Esophagus muscularis mucosa (tissue), 4 donors: ENCODE measurements at regions not wholly inside any gene's neighbourhood (a gene's known extent, or its start where the extent isn't known, plus 50 kb on each side); places are given as distances from the start of the nearest gene placed in this dataset.

Experiments
- DNase-seq: peaks from one replicate; pipeline ENCODE4 v3.0.0-alpha.2; 2017; ENCODE audit errors: extremely low spot score
- H3K27ac ChIP-seq, 4 donors: fragments of 200-600 bp; sonication (generic); replicated peaks in 1 of 4; 1 replicate in 3 of 4; 2 replicates in 1 of 4; pipeline ENCODE4 v1.5.1; 2016 to 2019; ENCODE audit warnings: mild to moderate bottlenecking in 1 of 4
- H3K27me3 ChIP-seq, 4 donors: fragments of 200-600 bp; sonication (generic); one replicate each; pipeline versions ENCODE4 v1.5.1 to v1.6.0; 2016 to 2019
- H3K36me3 ChIP-seq, 4 donors: fragments of 200-600 bp; sonication (generic); one replicate each; pipeline ENCODE4 v1.5.1; 2016 to 2019
- H3K4me1 ChIP-seq, 4 donors: fragments of 200-600 bp; sonication (generic); one replicate each; pipeline ENCODE4 v1.5.1; 2016 to 2019
- H3K4me3 ChIP-seq, 4 donors: fragments of 200-600 bp; sonication (generic); 1 replicate in 2 of 4; 2 replicates in 2 of 4; pipeline ENCODE4 v1.5.1; 2016 to 2019; ENCODE audit warnings: mild to moderate bottlenecking in 4 of 4, moderate library complexity in 1 of 4
- H3K9me3 ChIP-seq, 4 donors: fragments of 200-600 bp; sonication (generic); 1 replicate in 3 of 4; 2 replicates in 1 of 4; pipeline ENCODE4 v1.5.1; 2016 to 2019
- CTCF ChIP-seq, 3 experiments: fragments of 200-600 bp in 2 of 3; fragments of 450-650 bp in 1 of 3; sonication (generic) in 2 of 3; IDR thresholded peaks; one replicate each; pipeline ENCODE4 v1.5.1; 2017 to 2019; ENCODE audit warnings: antibody characterized with exemption in 3 of 3, mild to moderate bottlenecking in 2 of 3, moderate library complexity in 1 of 3
- EP300 ChIP-seq: sonication (generic); formaldehyde crosslinking; IDR thresholded peaks from one replicate; pipeline ENCODE4 v1.6.1; 2017; ENCODE audit warnings: antibody characterized with exemption
- POLR2A ChIP-seq: fragments of 450-650 bp; IDR thresholded peaks from one replicate; pipeline ENCODE4 v1.6.1; 2017; ENCODE audit warnings: antibody characterized with exemption, moderate library complexity, mild to moderate bottlenecking, low read depth
- POLR2AphosphoS5 ChIP-seq, 2 donors: sonication (generic); formaldehyde crosslinking; IDR thresholded peaks; one replicate each; pipeline ENCODE4 v1.6.1; 2017; ENCODE audit warnings: antibody characterized with exemption in 2 of 2
- WGBS: methylation state at CpG from one replicate; pipeline ENCODE4 v1.1.5; 2018; 5-methylcytosine and 5-hydroxymethylcytosine counted together
- intact Hi-C: fragments of 100-400 bp; cut with DNase I; formaldehyde crosslinking; loops from one replicate; pipeline ENCODE4 v1.15.1; 2023

GRCh38 chr6:111993342-111993741 lies 60.6 kb upstream of the CCN6 start:
- no peak for DNase-seq
- Histone ChIP-seq H3K36me3 (no peaks in the 10 kb centered on the region), H3K4me3 (no peak overlapping the region), H3K27ac (no peak overlapping the region), H3K4me1 (peaks cover 0 to 12% (median 6%) of the 10 kb centered on the region in 4 donors), H3K27me3 (no peaks in the 10 kb centered on the region), H3K9me3 (no peaks in the 10 kb centered on the region)
- TF ChIP-seq POLR2AphosphoS5 (IDR thresholded peaks at IDR 0.05) = no peak
- TF ChIP-seq CTCF (IDR thresholded peaks at IDR 0.05) = no peak
- TF ChIP-seq EP300 = no peak
- TF ChIP-seq POLR2A = no peak
- 58% methylated on average over 6 of the region's 6 CpGs for WGBS
- intact Hi-C loops = no loop called here

GRCh38 chr6:111994791-111995190 lies 59.1 kb upstream of the CCN6 start:
- no peaks in the 10 kb centered on the region for H3K9me3 ChIP-seq
- 91% methylated on average over 6 of the region's 6 CpGs for WGBS

GRCh38 chr6:111995404-111995803 lies 58.5 kb upstream of the CCN6 start:
- no peaks in the 10 kb centered on the region for H3K9me3 ChIP-seq
- H3K4me1 ChIP-seq = peaks cover 0 to 12% (median 6%) of the 10 kb centered on the region in 4 donors
- intact Hi-C loops = loop anchor here (5.0 kb wide), 1 partner anchor 123 kb away; the partner anchor contains the start of gene FYN
- no peak overlapping the region for H3K27ac ChIP-seq
- no CpG with 5 or more reads among the region's 2 CpGs for WGBS
- TF ChIP-seq POLR2AphosphoS5 (IDR thresholded peaks at IDR 0.05) (no peak), EP300 (no peak), POLR2A (no peak), CTCF (IDR thresholded peaks at IDR 0.05) (no peak)
- no peaks in the 10 kb centered on the region for H3K36me3 ChIP-seq
- no peak overlapping the region for H3K4me3 ChIP-seq
- DNase-seq = no peak
- H3K27me3 ChIP-seq = no peaks in the 10 kb centered on the region

More at GRCh38 chr6:111994791-111995190, 59.1 kb upstream of the CCN6 start:
- Histone ChIP-seq H3K4me1 (peaks cover 0 to 12% (median 6%) of the 10 kb centered on the region in 4 donors), H3K4me3 (no peak overlapping the region), H3K36me3 (no peaks in the 10 kb centered on the region), H3K27me3 (no peaks in the 10 kb centered on the region), H3K27ac (no peak overlapping the region)
- TF ChIP-seq CTCF (IDR thresholded peaks at IDR 0.05) = no peak
- no peak for TF ChIP-seq POLR2AphosphoS5 (IDR thresholded peaks at IDR 0.05)
- no peak for TF ChIP-seq POLR2A
- TF ChIP-seq EP300 = no peak
- no peak for DNase-seq
- intact Hi-C loops = loop anchor here (5.0 kb wide), 1 partner anchor 122 kb away; the partner anchor contains the start of gene FYN

- no peaks in the 10 kb centered on the region for H3K36me3 ChIP-seq
- H3K27me3 ChIP-seq = no peaks in the 10 kb centered on the region
- no peaks in the 10 kb centered on the region for H3K9me3 ChIP-seq
- peaks cover 0 to 12% (median 6%) of the 10 kb centered on the region in 4 donors for H3K4me1 ChIP-seq
- no peak overlapping the region for H3K27ac ChIP-seq
- DNase-seq = no peak
- no peak for TF ChIP-seq EP300
- TF ChIP-seq POLR2A = no peak
- TF ChIP-seq POLR2AphosphoS5 (IDR thresholded peaks at IDR 0.05) = no peak
- no peak for TF ChIP-seq CTCF (IDR thresholded peaks at IDR 0.05)
- intact Hi-C loops = loop anchor here (2.0 to 5.0 kb wide), 3 partner anchors 46 to 288 kb away; partner anchors contain the start of gene FYN
- 86% methylated on average over 17 of the region's 17 CpGs for WGBS
- no peak overlapping the region for H3K4me3 ChIP-seq
These were observed 57.6 kb upstream of the CCN6 start for GRCh38 chr6:111996144-111996865.
